Fibroblast of mammary gland (primary cell): ENCODE measurements at regions not wholly inside any gene's neighbourhood (a gene's known extent, or its start where the extent isn't known, plus 50 kb on each side); places are given as distances from the start of the nearest gene placed in this dataset.

ENCODE experiments used
- DNase-seq: peaks from one replicate; pipeline ENCODE4 v3.0.0-alpha.2; 2010; ENCODE audit warnings: low read depth
- H3K4me3 ChIP-seq: 2 replicates; pipeline ENCODE4 v1.5.1; 2011; ENCODE audit warnings: low read depth, mild to moderate bottlenecking, low read length, moderate library complexity; ENCODE audit not compliant: control insufficient read depth
- CTCF ChIP-seq: conservative IDR thresholded peaks from 2 replicates; pipeline ENCODE4 v1.5.1; 2011; ENCODE audit warnings: low read depth, low read length, inconsistent platforms; ENCODE audit not compliant: control insufficient read depth, insufficient read depth

- no peak for TF ChIP-seq CTCF
- H3K4me3 ChIP-seq: no peak overlapping the region
- DNase-seq: no peak
Measured at GRCh38 chrX:39479856-39480255, 617.9 kb downstream of the BCOR start.

- no peak for DNase-seq
- no peak overlapping the region for H3K4me3 ChIP-seq
- TF ChIP-seq CTCF: no peak
Measured at GRCh38 chrX:39480963-39481362, 616.8 kb downstream of the BCOR start.

DNA sequence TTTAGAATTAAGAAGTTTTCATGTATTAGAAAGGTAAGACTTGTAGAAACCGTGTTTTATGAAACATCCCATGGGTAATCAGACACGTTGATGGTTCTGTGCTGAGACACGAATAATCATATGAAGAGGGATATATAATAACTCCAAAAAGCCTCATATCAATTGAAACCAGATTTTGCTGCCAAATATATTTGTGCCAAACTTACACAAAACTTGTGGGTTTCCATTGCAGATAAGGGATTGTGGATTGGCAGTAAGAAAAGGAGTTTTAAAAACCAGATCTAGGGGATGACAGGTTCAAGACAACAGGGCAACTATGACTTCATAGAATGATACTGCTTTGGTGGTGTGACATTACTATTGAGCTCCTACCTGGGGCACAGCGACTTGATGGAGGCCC, 616.1 kb downstream of the BCOR start:
- no peak for DNase-seq
- no peak overlapping the region for H3K4me3 ChIP-seq
- no peak for TF ChIP-seq CTCF

DNA sequence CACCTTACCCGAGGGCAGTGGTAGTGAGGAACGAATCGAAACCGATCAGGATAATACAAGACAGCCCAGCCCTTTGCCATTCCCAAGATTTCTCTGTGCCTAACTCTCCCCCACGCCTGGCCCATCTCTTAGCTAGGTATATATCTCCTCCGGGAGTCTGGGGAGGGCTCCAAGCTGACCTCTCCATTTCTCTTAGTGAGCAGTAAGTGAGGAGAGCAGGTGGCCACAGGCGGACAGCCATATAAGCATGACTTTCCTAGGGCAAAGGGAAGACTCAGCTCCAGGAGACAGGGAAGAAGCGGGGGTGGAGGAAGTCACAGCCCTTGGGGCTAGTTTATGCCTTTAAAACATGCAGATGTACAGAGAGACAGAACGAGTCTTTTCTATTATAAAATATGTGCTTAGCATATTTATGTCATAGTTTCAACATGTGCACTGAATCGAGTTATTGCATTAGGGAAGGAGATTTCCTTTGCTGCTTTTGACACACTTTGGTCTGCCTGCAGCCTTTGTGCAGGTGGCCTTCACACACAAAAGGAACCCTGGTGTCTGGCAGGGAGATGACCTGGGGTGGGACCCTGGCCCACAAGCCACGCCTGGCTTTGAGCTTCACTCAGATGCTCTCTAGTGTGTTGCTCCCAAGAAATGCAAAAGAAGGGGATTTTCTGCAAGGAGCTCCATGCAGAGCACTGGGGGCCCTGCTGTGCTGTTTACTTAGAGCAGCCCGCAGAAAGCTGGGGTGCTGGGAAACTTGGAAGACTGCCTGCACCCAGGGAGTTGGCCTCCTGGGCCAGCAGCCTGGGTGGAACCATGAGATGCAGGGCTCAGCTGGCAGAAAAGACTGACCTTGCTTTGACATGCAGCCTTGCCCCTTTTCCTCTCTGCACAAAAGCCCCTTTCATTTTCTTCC, 613.3 kb downstream of the BCOR start:
- DNase-seq: no peak
- TF ChIP-seq CTCF: no peak
- no peak overlapping the region for H3K4me3 ChIP-seq

DNA sequence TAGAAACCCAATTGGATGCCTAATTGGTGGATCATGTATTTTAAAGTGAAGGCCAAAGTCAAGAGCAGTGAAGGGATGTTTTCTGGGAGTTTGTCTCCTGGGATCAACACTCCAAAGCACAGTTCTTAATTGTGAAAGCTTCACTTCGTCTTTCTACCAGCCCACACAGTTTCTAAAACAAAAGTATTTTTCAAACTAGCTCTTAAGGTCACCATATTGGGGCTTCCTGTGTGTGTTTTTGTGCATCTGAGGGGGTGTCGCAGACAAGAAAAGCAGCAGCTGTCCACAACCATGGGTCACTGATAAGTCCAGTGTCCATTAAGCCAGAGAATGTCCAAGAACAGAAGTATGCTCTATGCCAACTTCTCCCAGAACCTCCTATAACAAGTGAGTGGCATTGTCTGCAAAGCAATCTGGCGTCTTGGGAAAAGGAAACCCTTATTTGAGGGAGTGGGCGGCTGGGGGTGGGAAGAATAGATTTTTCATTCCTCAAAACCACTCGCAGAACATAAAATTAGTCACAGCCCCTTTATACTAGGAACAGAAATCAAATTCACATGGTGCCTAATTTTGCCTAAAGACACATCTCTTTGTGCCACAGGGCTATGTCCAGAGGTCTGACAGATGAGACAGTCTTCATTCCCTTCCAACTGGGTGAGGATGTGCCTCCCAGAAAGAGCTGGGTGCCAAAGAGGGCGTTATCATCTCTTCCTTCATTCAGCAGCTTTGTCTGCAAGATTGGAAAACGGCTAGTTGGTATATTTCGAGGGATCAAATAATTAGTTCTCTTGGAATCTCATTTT, 610.4 kb downstream of the BCOR start:
- no peak overlapping the region for H3K4me3 ChIP-seq
- TF ChIP-seq CTCF: no peak
- DNase-seq: no peak

DNA sequence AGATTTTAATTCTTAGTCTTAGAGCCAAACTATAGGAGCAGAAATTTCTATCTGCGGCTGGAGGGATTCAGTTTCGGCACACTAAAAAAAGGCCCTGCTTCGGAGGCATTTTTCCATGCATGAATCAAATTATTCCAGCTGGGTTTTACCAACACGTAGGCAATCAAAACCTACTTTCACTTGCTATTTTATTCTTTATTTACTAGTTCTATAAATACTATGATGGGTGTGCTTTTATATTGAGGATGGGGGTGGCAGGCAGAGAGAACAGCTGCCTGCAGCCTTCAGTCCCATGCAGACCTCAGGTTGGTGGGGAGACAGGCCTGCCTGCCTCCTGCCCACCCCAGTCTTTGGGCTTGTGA, 609.8 kb downstream of the BCOR start:
- no peak for DNase-seq
- no peak for TF ChIP-seq CTCF
- no peak overlapping the region for H3K4me3 ChIP-seq
